PFSK-1 (cell line): ENCODE measurements at regions not wholly inside any gene's neighbourhood (a gene's known extent, or its start where the extent isn't known, plus 50 kb on each side); places are given as distances from the start of the nearest gene placed in this dataset.

Source experiments
- FOXP2 ChIP-seq: optimal IDR thresholded peaks from 2 replicates; pipeline ENCODE3; 2011; ENCODE audit warnings: borderline replicate concordance, control low read depth, inconsistent platforms; ENCODE audit not compliant: insufficient read depth; ENCODE audit errors: extremely low read length, extremely low read depth
- POLR2AphosphoS5 ChIP-seq: IDR thresholded peaks from 2 replicates; pipeline ENCODE4 v1.6.1; 2012; ENCODE audit warnings: low read depth, mild to moderate bottlenecking, control low read depth, low read length, moderate library complexity
- SIN3A ChIP-seq: IDR thresholded peaks from 2 replicates; pipeline ENCODE4 v1.6.1; 2012; ENCODE audit warnings: mild to moderate bottlenecking, low read length, moderate library complexity, borderline replicate concordance; ENCODE audit not compliant: insufficient read depth
- TAF1 ChIP-seq: IDR thresholded peaks from 2 replicates; pipeline ENCODE4 v1.6.1; 2012; ENCODE audit warnings: low read length, control low read depth, borderline replicate concordance; ENCODE audit not compliant: insufficient read depth
- TF ChIP-seq, protein P1 (sequence below), 2 experiments: IDR thresholded peaks; 2 replicates each; pipeline versions ENCODE4 v1.6.1 to v1.8.0; 2011 to 2012; ENCODE audit warnings: low read depth in 2 of 2, low read length in 2 of 2, control low read depth in 1 of 2, inconsistent platforms in 1 of 2, mild to moderate bottlenecking in 1 of 2, moderate library complexity in 1 of 2; ENCODE audit not compliant: insufficient read depth in 1 of 2

DNA sequence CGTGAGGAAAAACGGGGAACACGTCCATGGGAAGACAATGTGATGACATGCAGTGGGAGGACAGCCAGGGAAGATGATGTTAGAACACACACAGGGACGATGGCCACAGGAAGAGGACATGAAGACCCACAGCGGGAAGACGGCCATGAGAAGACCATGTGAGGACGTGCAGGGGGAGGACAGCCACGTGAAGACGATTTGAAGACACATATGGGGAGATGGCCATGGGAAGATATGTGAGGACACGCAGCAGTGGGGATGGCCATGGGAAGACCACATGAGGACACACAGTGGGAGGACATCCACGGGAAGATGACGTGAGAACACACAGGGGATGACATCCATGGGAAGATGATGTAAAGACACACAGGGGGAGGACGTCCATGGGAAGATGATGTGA is 83.8 kb downstream of the UQCRFS1 start:
- TF ChIP-seq POLR2AphosphoS5 (no peak), SIN3A (no peak), FOXP2 (no peak), TAF1 (no peak)
- TF ChIP-seq, protein P1, sequence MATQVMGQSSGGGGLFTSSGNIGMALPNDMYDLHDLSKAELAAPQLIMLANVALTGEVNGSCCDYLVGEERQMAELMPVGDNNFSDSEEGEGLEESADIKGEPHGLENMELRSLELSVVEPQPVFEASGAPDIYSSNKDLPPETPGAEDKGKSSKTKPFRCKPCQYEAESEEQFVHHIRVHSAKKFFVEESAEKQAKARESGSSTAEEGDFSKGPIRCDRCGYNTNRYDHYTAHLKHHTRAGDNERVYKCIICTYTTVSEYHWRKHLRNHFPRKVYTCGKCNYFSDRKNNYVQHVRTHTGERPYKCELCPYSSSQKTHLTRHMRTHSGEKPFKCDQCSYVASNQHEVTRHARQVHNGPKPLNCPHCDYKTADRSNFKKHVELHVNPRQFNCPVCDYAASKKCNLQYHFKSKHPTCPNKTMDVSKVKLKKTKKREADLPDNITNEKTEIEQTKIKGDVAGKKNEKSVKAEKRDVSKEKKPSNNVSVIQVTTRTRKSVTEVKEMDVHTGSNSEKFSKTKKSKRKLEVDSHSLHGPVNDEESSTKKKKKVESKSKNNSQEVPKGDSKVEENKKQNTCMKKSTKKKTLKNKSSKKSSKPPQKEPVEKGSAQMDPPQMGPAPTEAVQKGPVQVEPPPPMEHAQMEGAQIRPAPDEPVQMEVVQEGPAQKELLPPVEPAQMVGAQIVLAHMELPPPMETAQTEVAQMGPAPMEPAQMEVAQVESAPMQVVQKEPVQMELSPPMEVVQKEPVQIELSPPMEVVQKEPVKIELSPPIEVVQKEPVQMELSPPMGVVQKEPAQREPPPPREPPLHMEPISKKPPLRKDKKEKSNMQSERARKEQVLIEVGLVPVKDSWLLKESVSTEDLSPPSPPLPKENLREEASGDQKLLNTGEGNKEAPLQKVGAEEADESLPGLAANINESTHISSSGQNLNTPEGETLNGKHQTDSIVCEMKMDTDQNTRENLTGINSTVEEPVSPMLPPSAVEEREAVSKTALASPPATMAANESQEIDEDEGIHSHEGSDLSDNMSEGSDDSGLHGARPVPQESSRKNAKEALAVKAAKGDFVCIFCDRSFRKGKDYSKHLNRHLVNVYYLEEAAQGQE (IDR thresholded peaks at IDR 0.05; ENCODE audit: insufficient read depth in 1 of 2, low read depth in 2 of 2, low read length in 2 of 2) = no peak
